HG03066 (cell line): ENCODE measurements at regions not wholly inside any gene's neighbourhood (a gene's known extent, or its start where the extent isn't known, plus 50 kb on each side); places are given as distances from the start of the nearest gene placed in this dataset.
"Not testable (repeated sequence)": the region's sequence is repeated elsewhere in the genome, so short reads cannot be mapped to it uniquely, and the experiment has no call there.

Experiments used
- ATAC-seq: cut with Tn5 transposase; IDR thresholded peaks from one replicate; pipeline ENCODE4 v1.9.1; 2021; ENCODE audit warnings: low read depth; ENCODE audit not compliant: unreplicated experiment

- ATAC-seq, result not testable (repeated sequence)
Observed at GRCh38 chr9:42325142-42325541, 141.7 kb downstream of the SPATA31A6 start.

- not testable (repeated sequence) for ATAC-seq
Observed at GRCh38 chr9:42325561-42325960, 142.1 kb downstream of the SPATA31A6 start.

- not testable (repeated sequence) for ATAC-seq
Observed at GRCh38 chr9:42326482-42326881, 143.0 kb downstream of the SPATA31A6 start.

GRCh38 chr9:42335342-42335741 lies 151.9 kb downstream of the SPATA31A6 start:
- ATAC-seq, result not testable (repeated sequence)

GRCh38 chr9:42335984-42336657 lies 152.7 kb downstream of the SPATA31A6 start:
- ATAC-seq, result not testable (repeated sequence)

- ATAC-seq, result not testable (repeated sequence)
Observed at GRCh38 chr9:42338275-42338674, 154.8 kb downstream of the SPATA31A6 start.

- ATAC-seq, result not testable (repeated sequence)
Observed at GRCh38 chr9:42339671-42340434, 156.4 kb downstream of the SPATA31A6 start.

GRCh38 chr9:42340435-42340723 lies 156.9 kb downstream of the SPATA31A6 start:
- not testable (repeated sequence) for ATAC-seq

GRCh38 chr9:42341860-42342259 lies 158.4 kb downstream of the SPATA31A6 start:
- ATAC-seq, result not testable (repeated sequence)

GRCh38 chr9:42342297-42342696 lies 158.8 kb downstream of the SPATA31A6 start:
- ATAC-seq, result not testable (repeated sequence)

GRCh38 chr9:42344508-42344907 lies 161.0 kb downstream of the SPATA31A6 start:
- ATAC-seq, result not testable (repeated sequence)

- not testable (repeated sequence) for ATAC-seq
Observed at GRCh38 chr9:42346916-42347315, 163.5 kb downstream of the SPATA31A6 start.

GRCh38 chr9:42349181-42349580 lies 165.7 kb downstream of the SPATA31A6 start:
- ATAC-seq, result not testable (repeated sequence)

GRCh38 chr9:42350412-42350811 lies 167.0 kb downstream of the SPATA31A6 start:
- ATAC-seq, result not testable (repeated sequence)

- ATAC-seq, result not testable (repeated sequence)
Observed at GRCh38 chr9:42357604-42358373, 174.3 kb downstream of the SPATA31A6 start.

- not testable (repeated sequence) for ATAC-seq
Observed at GRCh38 chr9:42358626-42359247, 175.3 kb downstream of the SPATA31A6 start.

GRCh38 chr9:42364410-42365243 lies 181.2 kb downstream of the SPATA31A6 start:
- ATAC-seq, result not testable (repeated sequence)

GRCh38 chr9:42365244-42365945 lies 181.9 kb downstream of the SPATA31A6 start:
- peak; percentile 85 for ATAC-seq

- not testable (repeated sequence) for ATAC-seq
Observed at GRCh38 chr9:42368279-42368881, 184.9 kb downstream of the SPATA31A6 start.
